ENCODE measurements at regions not wholly inside any gene's neighbourhood (a gene's known extent, or its start where the extent isn't known, plus 50 kb on each side); places are given as distances from the start of the nearest gene placed in this dataset.

DNA sequence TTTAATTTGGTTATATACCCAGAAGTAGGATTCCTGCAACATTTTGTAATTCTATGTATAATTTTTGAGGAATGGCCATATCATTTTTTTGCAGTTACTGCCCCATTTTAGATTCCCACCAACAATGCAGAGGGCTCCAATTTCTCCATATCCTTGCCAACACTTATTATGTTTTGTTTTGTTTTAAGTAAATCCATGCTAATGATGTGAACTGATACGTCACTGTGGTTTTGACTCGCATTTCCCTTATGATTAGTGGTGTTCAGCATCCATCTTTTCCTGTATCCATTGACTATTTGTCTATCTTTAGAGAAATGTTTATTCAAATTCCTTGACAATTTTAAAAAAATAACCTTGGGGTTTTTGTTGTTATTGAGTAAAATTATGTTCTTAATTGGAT is 826.4 kb downstream of the CDH11 start:
- ATAC-seq = no peak
- intact Hi-C loops (cut with micrococcal nuclease) = no loop called here

DNA sequence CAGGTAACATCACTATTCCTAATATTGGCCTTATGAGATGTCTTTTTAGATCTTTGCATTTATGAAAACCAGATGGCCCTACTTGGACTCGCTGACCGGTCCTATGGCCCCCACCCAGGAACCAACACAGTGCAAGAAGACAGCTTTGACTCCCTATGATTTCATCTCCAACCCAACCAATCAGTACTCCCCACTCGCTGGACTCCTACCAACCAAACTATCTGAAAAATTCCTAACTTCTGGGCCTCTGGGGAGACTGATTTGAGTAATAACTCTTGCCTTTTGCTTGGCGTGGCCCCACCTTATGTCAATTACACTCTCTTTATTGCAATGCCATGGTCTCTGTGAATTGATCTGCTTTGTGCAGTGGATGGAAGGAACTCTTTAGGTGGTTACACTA is 828.9 kb downstream of the CDH11 start:
- Histone ChIP-seq H3K27me3 (ENCODE audit: control insufficient read depth, insufficient read depth, low read length) (no peaks in the 10 kb centered on the region), H3K4me3 (ENCODE audit: low read length) (no peak overlapping the region), H3K27ac (ENCODE audit: low read length) (no peak overlapping the region), H3K4me1 (ENCODE audit: control insufficient read depth, insufficient read depth, low read length) (no peaks in the 10 kb centered on the region), H3K9me3 (ENCODE audit: control insufficient read depth, insufficient read depth, low read length) (peaks cover 2% of the 10 kb centered on the region), H3K36me3 (ENCODE audit: control insufficient read depth, insufficient read depth, low read length) (no peaks in the 10 kb centered on the region)
- intact Hi-C loops (cut with micrococcal nuclease) = no loop called here
- TF ChIP-seq CTCF (IDR thresholded peaks at IDR 0.05) = no peak
- Mint-ChIP-seq H3K4me3 (no peak overlapping the region), H3K27ac (no peak overlapping the region), H3K27me3 (ENCODE audit: low read depth in 2 of 2) (no peaks in the 10 kb centered on the region), H3K36me3 (peaks cover 9% of the 10 kb centered on the region), H3K4me1 (no peaks in the 10 kb centered on the region), H3K9me3 (peaks cover 16 to 19% of the 10 kb centered on the region in 2 donors)
- ATAC-seq = no peak
- DNase-seq = no peak
- 95% methylated on average over 4 of the region's 4 CpGs for WGBS (ENCODE audit: insufficient coverage)

More for the DNA sequence above, 826.4 kb downstream of the CDH11 start:
- no peak for TF ChIP-seq CTCF (IDR thresholded peaks at IDR 0.05)
- Histone ChIP-seq H3K27me3 (ENCODE audit: control insufficient read depth, insufficient read depth, low read length) (no peaks in the 10 kb centered on the region), H3K4me1 (ENCODE audit: control insufficient read depth, insufficient read depth, low read length) (no peaks in the 10 kb centered on the region), H3K36me3 (ENCODE audit: control insufficient read depth, insufficient read depth, low read length) (no peaks in the 10 kb centered on the region), H3K9me3 (ENCODE audit: control insufficient read depth, insufficient read depth, low read length) (peaks cover 2% of the 10 kb centered on the region), H3K4me3 (ENCODE audit: low read length) (no peak overlapping the region), H3K27ac (ENCODE audit: low read length) (no peak overlapping the region)
- WGBS (ENCODE audit: insufficient coverage) = no CpG with 5 or more reads among the region's 2 CpGs
- DNase-seq = no peak
- Mint-ChIP-seq H3K27ac (no peak overlapping the region), H3K4me1 (no peaks in the 10 kb centered on the region), H3K27me3 (ENCODE audit: low read depth in 2 of 2) (no peaks in the 10 kb centered on the region), H3K9me3 (peaks cover 14 to 20% of the 10 kb centered on the region in 2 donors), H3K4me3 (no peak overlapping the region), H3K36me3 (peaks cover 10% of the 10 kb centered on the region)

DNA sequence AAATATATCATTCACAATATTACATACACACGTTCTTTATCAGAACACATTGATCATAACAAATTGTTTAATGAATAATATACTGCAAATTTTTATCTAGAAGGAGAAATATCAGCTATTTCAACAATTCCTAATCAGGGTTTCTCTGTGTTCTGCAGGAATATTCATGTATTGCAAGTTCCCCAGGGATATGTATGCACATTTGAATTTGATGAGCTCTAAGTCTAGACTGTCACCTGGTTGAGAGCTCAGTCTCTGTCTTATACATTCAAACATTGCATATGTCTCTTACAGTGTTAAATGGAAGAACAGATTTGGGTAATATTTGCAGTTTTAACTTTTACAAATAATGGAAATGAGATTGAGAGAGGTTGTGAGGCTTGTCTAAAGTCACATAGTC is 829.7 kb downstream of the CDH11 start:
- WGBS (ENCODE audit: insufficient coverage) = no CpG with 5 or more reads among the region's 1 CpG
- Histone ChIP-seq H3K27ac (ENCODE audit: low read length) (no peak overlapping the region), H3K4me3 (ENCODE audit: low read length) (no peak overlapping the region), H3K4me1 (ENCODE audit: control insufficient read depth, insufficient read depth, low read length) (no peaks in the 10 kb centered on the region), H3K9me3 (ENCODE audit: control insufficient read depth, insufficient read depth, low read length) (peaks cover 3% of the 10 kb centered on the region), H3K36me3 (ENCODE audit: control insufficient read depth, insufficient read depth, low read length) (no peaks in the 10 kb centered on the region), H3K27me3 (ENCODE audit: control insufficient read depth, insufficient read depth, low read length) (no peaks in the 10 kb centered on the region)
- ATAC-seq (no peak), DNase-seq (no peak)
- Mint-ChIP-seq H3K36me3 (peaks cover under 1% of the 10 kb centered on the region), H3K27me3 (ENCODE audit: low read depth in 2 of 2) (no peaks in the 10 kb centered on the region), H3K4me1 (no peaks in the 10 kb centered on the region), H3K27ac (no peak overlapping the region), H3K4me3 (no peak overlapping the region), H3K9me3 (peaks cover 10 to 14% of the 10 kb centered on the region in 2 donors)
- TF ChIP-seq CTCF (IDR thresholded peaks at IDR 0.05) = no peak
- intact Hi-C loops (cut with micrococcal nuclease) = no loop called here

DNA sequence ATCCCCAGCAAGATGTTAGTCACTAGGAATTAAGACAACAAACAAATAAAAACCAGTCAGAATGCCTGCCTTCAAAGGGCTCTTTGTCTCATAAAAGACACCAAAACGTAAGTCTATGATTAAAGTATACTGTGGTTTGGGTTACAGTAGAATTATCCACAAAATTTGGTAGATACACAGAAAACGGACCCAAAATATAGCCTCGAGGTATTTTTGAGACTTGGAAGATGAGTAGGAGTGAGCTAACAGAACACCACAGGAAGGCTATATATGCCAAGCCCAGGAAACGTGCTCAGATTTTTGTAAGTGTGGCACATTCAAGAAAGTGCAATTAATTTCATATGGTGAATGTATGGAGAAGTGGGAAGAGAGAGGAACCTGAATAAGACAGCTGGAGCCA is 831.4 kb downstream of the CDH11 start:
- WGBS (ENCODE audit: insufficient coverage) = 71% methylated on average over 4 of the region's 4 CpGs
- H3K27ac Mint-ChIP-seq = no peak overlapping the region
- ATAC-seq (no peak), DNase-seq (no peak)
- H3K27me3 Mint-ChIP-seq (ENCODE audit: low read depth in 2 of 2) = no peaks in the 10 kb centered on the region
- Histone ChIP-seq H3K36me3 (ENCODE audit: control insufficient read depth, insufficient read depth, low read length) (no peaks in the 10 kb centered on the region), H3K4me3 (ENCODE audit: low read length) (no peak overlapping the region), H3K9me3 (ENCODE audit: control insufficient read depth, insufficient read depth, low read length) (peaks cover 3% of the 10 kb centered on the region), H3K27ac (ENCODE audit: low read length) (no peak overlapping the region), H3K27me3 (ENCODE audit: control insufficient read depth, insufficient read depth, low read length) (no peaks in the 10 kb centered on the region), H3K4me1 (ENCODE audit: control insufficient read depth, insufficient read depth, low read length) (no peaks in the 10 kb centered on the region)
- H3K9me3 Mint-ChIP-seq = peaks cover 8 to 12% of the 10 kb centered on the region in 2 donors
- no peak for TF ChIP-seq CTCF (IDR thresholded peaks at IDR 0.05)
- H3K4me1 Mint-ChIP-seq = no peaks in the 10 kb centered on the region
- no peak overlapping the region for H3K4me3 Mint-ChIP-seq
- no peaks in the 10 kb centered on the region for H3K36me3 Mint-ChIP-seq
- intact Hi-C loops (cut with micrococcal nuclease) = no loop called here

Data from natural killer cell (primary cell).